NB4 (cell line): ENCODE measurements at regions not wholly inside any gene's neighbourhood (a gene's known extent, or its start where the extent isn't known, plus 50 kb on each side); places are given as distances from the start of the nearest gene placed in this dataset.

Experiments used
- DNase-seq: peaks from one replicate; pipeline ENCODE4 v3.0.0; 2010; ENCODE audit warnings: low read depth
- H3K4me3 ChIP-seq: one replicate; pipeline ENCODE4 v1.5.1; 2011; ENCODE audit warnings: mild to moderate bottlenecking, low read depth, low read length, moderate library complexity
- CTCF ChIP-seq: IDR thresholded peaks from one replicate; pipeline ENCODE4 v1.5.1; 2012; ENCODE audit warnings: low read depth, low read length
- MAX ChIP-seq: IDR thresholded peaks from 2 replicates; pipeline ENCODE4 v1.6.1; 2011; ENCODE audit warnings: low read depth, low read length
- MYC ChIP-seq: IDR thresholded peaks from 2 replicates; pipeline ENCODE4 v1.6.1; 2011; ENCODE audit warnings: low read depth, low read length
- POLR2A ChIP-seq: IDR thresholded peaks from 2 replicates; pipeline ENCODE4 v1.6.1; 2011; ENCODE audit warnings: mild to moderate bottlenecking; ENCODE audit not compliant: insufficient read length; ENCODE audit errors: extremely low read depth

GRCh38 chr2:189252991-189253675 lies 73.6 kb upstream of the COL5A2 start:
- no peak for DNase-seq
- no peak overlapping the region for H3K4me3 ChIP-seq
- TF ChIP-seq POLR2A: no peak
- no peak for TF ChIP-seq MAX
- no peak for TF ChIP-seq CTCF
- no peak for TF ChIP-seq MYC

- TF ChIP-seq POLR2A: no peak
- TF ChIP-seq MAX: no peak
- no peak for TF ChIP-seq CTCF
- no peak for TF ChIP-seq MYC
- no peak for DNase-seq
- no peak overlapping the region for H3K4me3 ChIP-seq
These were observed 74.3 kb upstream of the COL5A2 start for GRCh38 chr2:189253836-189254235.

- H3K4me3 ChIP-seq: no peak overlapping the region
- DNase-seq: no peak
- TF ChIP-seq MAX: no peak
- TF ChIP-seq CTCF: no peak
- TF ChIP-seq POLR2A: no peak
- TF ChIP-seq MYC: no peak
These were observed 74.8 kb upstream of the COL5A2 start for GRCh38 chr2:189254268-189254883.

GRCh38 chr2:189255711-189256110 lies 76.2 kb upstream of the COL5A2 start:
- DNase-seq: no peak
- TF ChIP-seq POLR2A: no peak
- TF ChIP-seq MAX: no peak
- H3K4me3 ChIP-seq: no peak overlapping the region

GRCh38 chr2:189258616-189259365 lies 79.2 kb upstream of the COL5A2 start:
- no peak for DNase-seq
- TF ChIP-seq MAX: no peak
- TF ChIP-seq CTCF: no peak
- no peak for TF ChIP-seq MYC
- no peak for TF ChIP-seq POLR2A
- no peak overlapping the region for H3K4me3 ChIP-seq

GRCh38 chr2:189260361-189260814 lies 80.8 kb upstream of the COL5A2 start:
- H3K4me3 ChIP-seq: no peak overlapping the region
- no peak for TF ChIP-seq POLR2A
- no peak for TF ChIP-seq MAX
- TF ChIP-seq MYC: no peak
- TF ChIP-seq CTCF: no peak
- no peak for DNase-seq
